ENCODE measurements at regions not wholly inside any gene's neighbourhood (a gene's known extent, or its start where the extent isn't known, plus 50 kb on each side); places are given as distances from the start of the nearest gene placed in this dataset.

- ATAC-seq (no peak), DNase-seq (no peak)
- no peak overlapping the region for H2AFZ ChIP-seq (ENCODE audit: low read length)
- no peaks in the 10 kb centered on the region for H3K9me2 ChIP-seq (replicated peaks; ENCODE audit: low read length)
- no peak for TF ChIP-seq EZH2phosphoT487 (IDR thresholded peaks at IDR 0.05; ENCODE audit: borderline replicate concordance, low read length)
- no peak for TF ChIP-seq CTCF (conservative IDR thresholded peaks at IDR 0.05; ENCODE audit: low read depth, low read length)
- TF ChIP-seq EZH2 (IDR thresholded peaks at IDR 0.05; ENCODE audit: low read length, unreplicated experiment) = no peak
- H3K9me3 ChIP-seq (ENCODE audit: low read length) = no peaks in the 10 kb centered on the region
- H3K27me3 ChIP-seq (ENCODE audit: low read length) = no peaks in the 10 kb centered on the region
- POLR2A ChIA-PET (ENCODE audit: unreplicated experiment) = interaction anchor here (0.6 kb wide), 1 partner anchor 1399 kb away, joined by 21 read pairs; no protein-coding TSS in a partner anchor
- no peaks in the 10 kb centered on the region for H4K20me1 ChIP-seq (ENCODE audit: low read length)
- H3K4me3 ChIP-seq (ENCODE audit: low read length) = no peak overlapping the region
- no TSS peak for BruUV-seq (replicated peaks)
- H3K27ac ChIP-seq (ENCODE audit: low read length) = no peak overlapping the region
- H3K79me2 ChIP-seq (ENCODE audit: low read length) = no peaks in the 10 kb centered on the region
- no peaks in the 10 kb centered on the region for H3K36me3 ChIP-seq (ENCODE audit: low read depth, low read length)
- H3K4me1 ChIP-seq (ENCODE audit: insufficient read depth, low read length) = no peaks in the 10 kb centered on the region
- CTCF ChIA-PET = no interaction called here
- intact Hi-C loops (cut with micrococcal nuclease) = no loop called here
- no peak overlapping the region for H3K4me2 ChIP-seq (ENCODE audit: low read length)
- no peak overlapping the region for H3K9ac ChIP-seq (ENCODE audit: low read length)
- no peaks in the 10 kb centered on the region for H3F3A ChIP-seq (ENCODE audit: low read length, unreplicated experiment)
These were observed 128.1 kb upstream of the ITGB1 start for GRCh38 chr10:33086100-33086499.

- POLR2A ChIA-PET (ENCODE audit: unreplicated experiment) = interaction anchor here (0.6 kb wide), 1 partner anchor 1400 kb away, joined by 21 read pairs; no protein-coding TSS in a partner anchor
- H3K9me2 ChIP-seq (replicated peaks; ENCODE audit: low read length) = no peaks in the 10 kb centered on the region
- H2AFZ ChIP-seq (ENCODE audit: low read length) = no peak overlapping the region
- ATAC-seq = no peak
- BruUV-seq (replicated peaks) = no TSS peak
- no peaks in the 10 kb centered on the region for H4K20me1 ChIP-seq (ENCODE audit: low read length)
- no peak overlapping the region for H3K4me2 ChIP-seq (ENCODE audit: low read length)
- no peaks in the 10 kb centered on the region for H3K9me3 ChIP-seq (ENCODE audit: low read length)
- H3K36me3 ChIP-seq (ENCODE audit: low read depth, low read length) = no peaks in the 10 kb centered on the region
- no peak overlapping the region for H3K9ac ChIP-seq (ENCODE audit: low read length)
- intact Hi-C loops (cut with micrococcal nuclease) = no loop called here
- H3K4me3 ChIP-seq (ENCODE audit: low read length) = no peak overlapping the region
- H3K27me3 ChIP-seq (ENCODE audit: low read length) = no peaks in the 10 kb centered on the region
- TF ChIP-seq CTCF (conservative IDR thresholded peaks at IDR 0.05; ENCODE audit: low read depth, low read length) = no peak
- no peak for TF ChIP-seq EZH2 (IDR thresholded peaks at IDR 0.05; ENCODE audit: low read length, unreplicated experiment)
- TF ChIP-seq EZH2phosphoT487 (IDR thresholded peaks at IDR 0.05; ENCODE audit: borderline replicate concordance, low read length) = no peak
- H3K4me1 ChIP-seq (ENCODE audit: insufficient read depth, low read length) = no peaks in the 10 kb centered on the region
- H3F3A ChIP-seq (ENCODE audit: low read length, unreplicated experiment) = no peaks in the 10 kb centered on the region
- CTCF ChIA-PET = no interaction called here
- DNase-seq = no peak
- no peaks in the 10 kb centered on the region for H3K79me2 ChIP-seq (ENCODE audit: low read length)
- no peak overlapping the region for H3K27ac ChIP-seq (ENCODE audit: low read length)
These were observed 127.3 kb upstream of the ITGB1 start for GRCh38 chr10:33085313-33085833.

- Histone ChIP-seq H3K27me3 (ENCODE audit: low read length) (no peaks in the 10 kb centered on the region), H3K4me3 (ENCODE audit: low read length) (no peak overlapping the region), H3K36me3 (ENCODE audit: low read depth, low read length) (no peaks in the 10 kb centered on the region), H3K9me3 (ENCODE audit: low read length) (no peaks in the 10 kb centered on the region), H3K4me2 (ENCODE audit: low read length) (no peak overlapping the region), H3K4me1 (ENCODE audit: insufficient read depth, low read length) (no peaks in the 10 kb centered on the region), H3F3A (ENCODE audit: low read length, unreplicated experiment) (no peaks in the 10 kb centered on the region), H3K27ac (ENCODE audit: low read length) (no peak overlapping the region), H3K9me2 (replicated peaks; ENCODE audit: low read length) (no peaks in the 10 kb centered on the region), H4K20me1 (ENCODE audit: low read length) (no peaks in the 10 kb centered on the region), H3K9ac (ENCODE audit: low read length) (no peak overlapping the region), H2AFZ (ENCODE audit: low read length) (no peak overlapping the region), H3K79me2 (ENCODE audit: low read length) (no peaks in the 10 kb centered on the region)
- POLR2A ChIA-PET (ENCODE audit: unreplicated experiment) = no interaction called here
- intact Hi-C loops (cut with micrococcal nuclease) = no loop called here
- CTCF ChIA-PET = no interaction called here
- ATAC-seq (peak; percentile 40), DNase-seq (peak; percentile 47)
- no TSS peak for BruUV-seq (replicated peaks)
- no peak for TF ChIP-seq EZH2phosphoT487 (IDR thresholded peaks at IDR 0.05; ENCODE audit: borderline replicate concordance, low read length)
- no peak for TF ChIP-seq CTCF (conservative IDR thresholded peaks at IDR 0.05; ENCODE audit: low read depth, low read length)
- TF ChIP-seq EZH2 (IDR thresholded peaks at IDR 0.05; ENCODE audit: low read length, unreplicated experiment) = no peak
These were observed 126.4 kb upstream of the ITGB1 start for GRCh38 chr10:33084453-33084852.
